Lower leg skin (tissue), 3 donors: ENCODE measurements at regions not wholly inside any gene's neighbourhood (a gene's known extent, or its start where the extent isn't known, plus 50 kb on each side); places are given as distances from the start of the nearest gene placed in this dataset.

Experiments used
- CTCF ChIP-seq, 3 donors: fragments of 450-650 bp; IDR thresholded peaks; one replicate each; pipeline ENCODE4 v1.5.1; 2016; ENCODE audit warnings: antibody characterized with exemption in 3 of 3, mild to moderate bottlenecking in 3 of 3, moderate library complexity in 2 of 3
- POLR2A ChIP-seq, 2 donors: fragments of 450-650 bp; IDR thresholded peaks; one replicate each; pipeline ENCODE4 v1.6.1; 2016 to 2017; ENCODE audit warnings: antibody characterized with exemption in 2 of 2, mild to moderate bottlenecking in 1 of 2, moderate library complexity in 1 of 2

- no peak for TF ChIP-seq POLR2A (IDR thresholded peaks at IDR 0.05)
- TF ChIP-seq CTCF (IDR thresholded peaks at IDR 0.05) = no peak
Measured at GRCh38 chr12:58342736-58343135, 401.4 kb downstream of the ATP23 start.
